Left ventricle myocardium inferior (tissue), 1 donor: ENCODE measurements at regions not wholly inside any gene's neighbourhood (a gene's known extent, or its start where the extent isn't known, plus 50 kb on each side); places are given as distances from the start of the nearest gene placed in this dataset.

Experiments used
- DNase-seq: peaks from one replicate; pipeline ENCODE4 v3.0.0-alpha.2; 2020
- H3K27ac ChIP-seq: fragments of 200-600 bp; replicated peaks from 2 replicates; pipeline ENCODE4 v1.8.0; 2021
- H3K27me3 ChIP-seq: fragments of 200-600 bp; 2 replicates; pipeline ENCODE4 v1.8.0; 2021; ENCODE audit warnings: low read depth
- H3K36me3 ChIP-seq: fragments of 200-600 bp; 2 replicates; pipeline ENCODE4 v1.8.0; 2021
- H3K4me1 ChIP-seq: fragments of 200-600 bp; 2 replicates; pipeline ENCODE4 v1.8.0; 2021
- H3K4me3 ChIP-seq: fragments of 200-600 bp; 2 replicates; pipeline ENCODE4 v1.8.0; 2021; ENCODE audit warnings: mild to moderate bottlenecking, moderate library complexity
- H3K9me3 ChIP-seq: fragments of 200-600 bp; replicated peaks from 2 replicates; pipeline ENCODE4 v1.8.0; 2021
- intact Hi-C: fragments of 100-400 bp; cut with micrococcal nuclease; formaldehyde crosslinking; loops from one replicate; pipeline ENCODE4 v1.11.0; 2022
- TF ChIP-seq, protein P1 (sequence below): fragments of 200-600 bp; IDR thresholded peaks from 2 replicates; pipeline ENCODE4 v1.8.0; 2021; ENCODE audit warnings: antibody characterized with exemption, mild to moderate bottlenecking, borderline replicate concordance
- donor health status: DM: no; HTN: yes; CAD: no; lungs with severe emphysema.

DNA sequence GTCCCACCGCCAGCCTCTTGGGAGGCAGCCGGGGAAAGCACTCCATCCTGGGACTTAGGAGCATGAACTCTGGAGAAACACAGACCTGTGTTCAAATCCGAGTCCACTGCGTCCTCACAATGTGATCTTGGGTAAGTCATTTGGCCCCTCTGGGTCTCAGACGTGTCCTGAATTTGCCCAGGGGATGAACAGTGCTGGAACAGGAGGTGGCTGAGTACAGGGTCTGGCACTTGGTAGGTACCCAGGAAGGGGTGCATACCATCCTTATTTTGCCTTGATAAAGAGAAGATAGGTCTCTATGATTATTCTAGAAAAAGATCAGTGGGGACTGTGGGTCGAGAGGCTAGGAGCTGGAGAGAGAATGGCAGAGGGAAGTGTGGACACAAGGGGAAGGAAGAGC is 135.7 kb downstream of the FGF18 start:
- Histone ChIP-seq H3K4me3 (no peak overlapping the region), H3K27ac (no peak overlapping the region), H3K4me1 (no peaks in the 10 kb centered on the region), H3K27me3 (no peaks in the 10 kb centered on the region), H3K9me3 (peaks cover 7% of the 10 kb centered on the region), H3K36me3 (no peaks in the 10 kb centered on the region)
- DNase-seq = no peak
- TF ChIP-seq, protein P1, sequence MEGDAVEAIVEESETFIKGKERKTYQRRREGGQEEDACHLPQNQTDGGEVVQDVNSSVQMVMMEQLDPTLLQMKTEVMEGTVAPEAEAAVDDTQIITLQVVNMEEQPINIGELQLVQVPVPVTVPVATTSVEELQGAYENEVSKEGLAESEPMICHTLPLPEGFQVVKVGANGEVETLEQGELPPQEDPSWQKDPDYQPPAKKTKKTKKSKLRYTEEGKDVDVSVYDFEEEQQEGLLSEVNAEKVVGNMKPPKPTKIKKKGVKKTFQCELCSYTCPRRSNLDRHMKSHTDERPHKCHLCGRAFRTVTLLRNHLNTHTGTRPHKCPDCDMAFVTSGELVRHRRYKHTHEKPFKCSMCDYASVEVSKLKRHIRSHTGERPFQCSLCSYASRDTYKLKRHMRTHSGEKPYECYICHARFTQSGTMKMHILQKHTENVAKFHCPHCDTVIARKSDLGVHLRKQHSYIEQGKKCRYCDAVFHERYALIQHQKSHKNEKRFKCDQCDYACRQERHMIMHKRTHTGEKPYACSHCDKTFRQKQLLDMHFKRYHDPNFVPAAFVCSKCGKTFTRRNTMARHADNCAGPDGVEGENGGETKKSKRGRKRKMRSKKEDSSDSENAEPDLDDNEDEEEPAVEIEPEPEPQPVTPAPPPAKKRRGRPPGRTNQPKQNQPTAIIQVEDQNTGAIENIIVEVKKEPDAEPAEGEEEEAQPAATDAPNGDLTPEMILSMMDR = no peak
- intact Hi-C loops = no loop called here

DNA sequence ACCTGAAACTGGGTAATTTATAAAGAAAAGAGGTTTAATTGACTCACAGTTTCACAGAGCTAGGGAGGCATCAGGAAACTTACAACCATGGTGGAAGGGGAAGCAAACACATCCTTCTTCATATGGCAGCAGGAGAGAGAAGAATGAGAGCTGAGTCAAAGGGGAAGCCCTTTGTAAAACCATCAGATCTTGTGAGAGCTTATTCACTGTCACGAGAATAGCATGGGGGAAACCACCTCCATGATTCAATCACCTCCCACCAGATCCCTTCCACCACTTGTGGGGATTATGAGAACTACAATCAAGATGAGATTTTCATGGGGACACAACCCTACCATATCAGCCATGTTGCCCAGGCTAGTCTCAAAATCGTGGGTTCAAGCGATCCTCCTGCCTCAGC is 143.4 kb downstream of the FGF18 start:
- Histone ChIP-seq H3K27ac (no peak overlapping the region), H3K9me3 (no peaks in the 10 kb centered on the region), H3K4me3 (no peak overlapping the region), H3K4me1 (no peaks in the 10 kb centered on the region), H3K27me3 (no peaks in the 10 kb centered on the region), H3K36me3 (no peaks in the 10 kb centered on the region)
- TF ChIP-seq, protein P1 = no peak
- DNase-seq = no peak
- intact Hi-C loops = no loop called here

DNA sequence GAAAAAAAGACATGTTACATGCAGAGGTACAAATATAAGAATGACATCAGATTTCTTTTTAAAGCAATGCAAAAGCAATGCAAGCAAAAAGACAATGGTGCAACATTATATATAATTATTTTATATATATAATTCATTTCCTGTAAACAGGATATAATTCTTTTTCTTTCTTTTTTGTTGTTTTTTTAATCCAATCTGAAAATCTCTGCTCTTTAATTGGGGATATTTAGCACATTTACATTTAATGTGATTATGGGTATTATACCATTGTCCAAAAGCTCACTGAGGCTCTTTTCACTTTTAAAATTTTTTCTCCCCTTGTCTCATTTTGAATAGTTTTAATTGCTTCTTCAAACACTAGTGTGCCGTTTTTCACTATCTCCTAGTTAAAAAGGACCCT is 148.9 kb downstream of the FGF18 start:
- no peak for DNase-seq
- H3K36me3 ChIP-seq = no peaks in the 10 kb centered on the region
- H3K27ac ChIP-seq = no peak overlapping the region
- H3K27me3 ChIP-seq = no peaks in the 10 kb centered on the region
- intact Hi-C loops = no loop called here
- peaks cover 13% of the 10 kb centered on the region for H3K4me1 ChIP-seq
- H3K9me3 ChIP-seq = peaks cover 31% of the 10 kb centered on the region
- no peak overlapping the region for H3K4me3 ChIP-seq
- TF ChIP-seq, protein P1 = no peak

DNA sequence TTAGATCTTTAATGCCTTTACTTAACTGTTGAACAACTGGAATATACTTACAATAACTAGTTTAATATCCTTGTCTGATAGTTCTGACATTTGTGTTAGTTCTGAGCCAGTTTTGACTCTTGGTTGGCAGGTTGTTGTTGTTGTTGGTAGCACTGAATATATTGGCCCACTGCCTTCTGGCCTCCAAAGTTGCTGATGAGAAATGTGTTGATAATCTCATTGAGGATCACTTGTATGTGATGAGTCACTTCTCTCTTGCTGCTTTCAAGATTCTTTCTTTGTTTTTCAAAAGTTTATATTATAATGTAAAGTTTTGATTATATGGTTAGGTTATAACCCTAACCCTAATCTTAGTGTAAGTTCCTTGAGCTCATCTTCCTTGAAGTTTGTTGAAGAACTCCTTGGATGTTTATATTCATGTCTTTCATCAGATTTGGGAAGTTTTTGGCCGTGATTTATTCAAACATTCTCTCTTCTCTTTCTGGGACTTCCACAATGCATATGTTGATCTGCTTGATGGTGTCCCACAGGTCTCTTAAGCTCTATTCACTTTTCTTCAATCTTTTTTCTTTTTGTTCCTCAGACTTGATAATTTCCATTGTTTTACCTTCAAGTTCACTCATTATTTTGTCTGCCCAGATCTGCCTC is 149.7 kb downstream of the FGF18 start:
- peaks cover 18% of the 10 kb centered on the region for H3K4me1 ChIP-seq
- H3K27ac ChIP-seq = no peak overlapping the region
- H3K4me3 ChIP-seq = no peak overlapping the region
- peaks cover 31% of the 10 kb centered on the region for H3K9me3 ChIP-seq
- TF ChIP-seq, protein P1 = no peak
- no peaks in the 10 kb centered on the region for H3K36me3 ChIP-seq
- intact Hi-C loops = no loop called here
- no peaks in the 10 kb centered on the region for H3K27me3 ChIP-seq
- DNase-seq = no peak

DNA sequence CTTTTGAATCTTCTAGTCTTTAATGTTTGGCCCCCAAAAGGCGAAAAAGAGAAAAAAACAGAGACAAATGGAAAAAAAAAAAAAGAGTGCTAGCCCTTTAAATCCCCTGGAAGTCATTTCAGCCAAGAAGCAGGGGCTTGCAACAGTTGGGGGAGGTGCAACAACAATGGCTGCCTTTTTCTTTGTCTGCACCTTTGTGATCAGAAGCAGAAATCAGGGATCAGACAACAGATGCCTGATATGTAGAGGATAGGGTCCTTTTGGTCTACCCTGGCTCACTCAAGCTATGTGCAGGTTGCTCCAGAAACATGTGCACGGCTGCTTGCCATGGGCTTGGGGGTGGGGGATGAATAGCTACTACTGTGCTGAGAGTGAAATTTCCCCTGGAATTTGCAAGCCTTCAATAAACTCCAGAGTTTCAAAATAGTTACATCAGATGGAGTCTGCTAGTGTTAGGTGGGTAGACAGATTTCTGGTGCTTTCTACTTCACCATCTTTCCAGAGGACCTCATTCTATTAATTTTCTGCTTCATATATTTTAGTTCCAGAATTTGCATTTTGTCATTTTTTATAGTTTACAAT is 150.9 kb downstream of the FGF18 start:
- Histone ChIP-seq H3K4me1 (peaks cover 18% of the 10 kb centered on the region), H3K9me3 (peaks cover 31% of the 10 kb centered on the region)
- DNase-seq = no peak

More for the DNA sequence above, 150.9 kb downstream of the FGF18 start:
- no peak overlapping the region for H3K27ac ChIP-seq
- H3K27me3 ChIP-seq = no peaks in the 10 kb centered on the region
- no peak overlapping the region for H3K4me3 ChIP-seq
- intact Hi-C loops = no loop called here
- no peaks in the 10 kb centered on the region for H3K36me3 ChIP-seq
- TF ChIP-seq, protein P1 = no peak
